GM13977 (cell line): ENCODE measurements at regions not wholly inside any gene's neighbourhood (a gene's known extent, or its start where the extent isn't known, plus 50 kb on each side); places are given as distances from the start of the nearest gene placed in this dataset.

Source experiments
- DNase-seq: peaks from one replicate; pipeline ENCODE4 v3.0.0; 2012; ENCODE audit warnings: low spot score
- CTCF ChIP-seq: IDR thresholded peaks from 2 replicates; pipeline ENCODE4 v1.5.1; 2012; ENCODE audit warnings: mild to moderate bottlenecking, control low read depth; ENCODE audit not compliant: insufficient read depth; ENCODE audit errors: extremely low read depth, missing control alignments
- in situ Hi-C: fragments of 300-500 bp; cut with MboI; formaldehyde crosslinking; loops from one replicate; pipeline ENCODE4 v1.12.0; 2022; ENCODE audit warnings: low sequenced_read_pairs, low pct_unique_long_range_greater_than_20kb, mixed read lengths, inconsistent platforms; ENCODE audit not compliant: unreplicated experiment

- in situ Hi-C loops: no loop called here
- DNase-seq: no peak
- TF ChIP-seq CTCF: no peak
Measured at GRCh38 chr17:6322316-6322715, 112.6 kb downstream of the AIPL1 start.

GRCh38 chr17:6314311-6314710 lies 120.6 kb downstream of the AIPL1 start:
- no peak for DNase-seq
- TF ChIP-seq CTCF: no peak
- in situ Hi-C loops: no loop called here

DNA sequence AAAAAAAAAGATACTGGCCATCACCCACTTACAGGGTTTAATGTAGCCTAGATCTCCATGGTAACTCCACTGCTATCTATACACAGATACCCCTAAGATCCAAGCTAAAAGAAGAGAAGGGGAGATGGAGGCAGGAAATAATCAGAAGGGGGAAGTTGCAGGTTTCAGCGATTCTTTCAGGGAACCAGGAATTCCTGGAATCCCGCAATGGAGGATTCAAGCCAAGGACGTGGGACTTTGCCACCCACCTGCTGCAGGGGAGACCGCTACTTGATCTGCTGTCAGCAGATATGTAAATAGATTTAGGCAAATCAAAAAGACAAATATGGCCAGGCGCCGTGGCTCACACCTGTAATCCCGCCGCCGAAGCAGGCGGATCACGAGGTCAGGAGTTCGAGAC lies 121.1 kb downstream of the AIPL1 start:
- in situ Hi-C loops: no loop called here
- no peak for TF ChIP-seq CTCF
- DNase-seq: no peak

DNA sequence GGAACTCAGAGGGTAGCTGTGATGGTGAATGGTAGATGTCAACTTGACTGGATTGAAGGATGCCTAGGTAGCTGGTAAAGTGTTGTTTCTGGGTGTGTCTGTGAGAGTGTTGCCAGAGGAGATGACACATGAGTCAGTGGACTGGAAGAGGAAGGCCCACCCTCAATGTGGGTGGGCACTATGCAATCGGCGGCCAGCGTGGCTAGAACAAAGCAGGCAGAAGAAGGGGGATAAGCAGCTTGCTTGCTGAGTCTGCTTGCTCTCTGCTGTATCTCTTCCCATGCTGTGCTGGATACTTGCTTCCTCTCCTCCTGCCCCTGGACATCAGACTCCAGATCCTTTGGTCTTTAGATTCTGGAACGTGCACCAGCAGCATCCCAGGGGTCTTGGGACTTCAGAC lies 128.1 kb downstream of the AIPL1 start:
- DNase-seq: no peak
- in situ Hi-C loops: no loop called here
- TF ChIP-seq CTCF: no peak

DNA sequence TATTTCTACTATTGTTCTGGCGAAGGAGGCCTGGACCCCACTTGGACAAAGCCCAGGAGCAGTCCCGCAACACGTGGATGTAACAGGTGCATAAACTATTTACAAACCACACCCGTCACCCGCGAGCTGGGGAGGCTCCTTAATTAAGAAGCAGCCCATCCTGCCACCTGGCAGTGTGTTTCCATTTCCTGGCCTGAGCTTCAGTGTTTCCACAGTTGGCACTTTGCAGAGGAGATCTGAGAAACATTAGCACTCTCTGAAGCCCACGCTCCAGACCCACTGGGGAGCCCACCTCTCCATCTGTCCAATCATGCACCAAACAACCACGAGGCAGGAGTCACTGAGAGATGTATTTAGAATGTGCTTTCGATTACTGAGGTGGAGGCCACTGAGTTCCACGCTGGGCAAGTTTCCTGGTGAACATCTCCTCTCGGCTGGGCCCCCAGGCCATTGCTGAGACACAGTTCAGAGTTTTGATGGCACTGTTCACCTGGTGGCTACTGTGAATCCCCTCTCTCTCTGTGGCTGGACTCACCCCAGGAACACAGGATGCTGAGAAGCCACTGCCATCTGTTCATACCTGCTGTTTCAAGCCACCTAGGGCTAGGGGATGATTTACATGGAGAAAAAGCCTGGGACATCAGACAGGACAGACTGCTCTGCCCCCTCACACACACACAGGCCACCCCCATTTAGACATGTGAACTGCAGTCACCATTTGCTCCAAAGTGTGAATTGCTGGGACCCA lies 129.1 kb downstream of the AIPL1 start:
- in situ Hi-C loops: no loop called here
- TF ChIP-seq CTCF: no peak
- DNase-seq: no peak

GRCh38 chr17:6304894-6305612 lies 129.9 kb downstream of the AIPL1 start:
- in situ Hi-C loops: no loop called here
- no peak for DNase-seq
- no peak for TF ChIP-seq CTCF
